ENCODE measurements at regions not wholly inside any gene's neighbourhood (a gene's known extent, or its start where the extent isn't known, plus 50 kb on each side); places are given as distances from the start of the nearest gene placed in this dataset.

DNA sequence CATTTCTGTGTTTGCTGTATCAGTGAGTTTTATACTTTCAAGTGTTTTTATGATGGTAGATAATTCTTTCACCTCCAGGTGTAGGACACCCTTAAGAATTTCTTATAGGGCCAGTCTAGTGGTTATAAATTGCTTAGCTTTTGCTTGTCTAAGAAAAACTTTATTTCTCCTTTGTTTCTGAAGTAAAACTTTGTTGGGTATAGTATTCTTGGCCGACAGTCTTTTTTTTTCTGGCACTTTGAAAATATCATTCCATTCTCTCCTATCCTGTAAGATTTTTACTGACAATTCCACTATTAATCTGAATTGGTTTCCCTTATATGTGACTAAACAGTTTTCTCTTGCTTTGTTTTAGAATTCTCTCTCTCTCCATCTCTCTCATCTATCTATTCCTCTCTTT lies 118.7 kb upstream of the LRRTM4 start:
- no peak for DNase-seq
- TF ChIP-seq, protein P1, sequence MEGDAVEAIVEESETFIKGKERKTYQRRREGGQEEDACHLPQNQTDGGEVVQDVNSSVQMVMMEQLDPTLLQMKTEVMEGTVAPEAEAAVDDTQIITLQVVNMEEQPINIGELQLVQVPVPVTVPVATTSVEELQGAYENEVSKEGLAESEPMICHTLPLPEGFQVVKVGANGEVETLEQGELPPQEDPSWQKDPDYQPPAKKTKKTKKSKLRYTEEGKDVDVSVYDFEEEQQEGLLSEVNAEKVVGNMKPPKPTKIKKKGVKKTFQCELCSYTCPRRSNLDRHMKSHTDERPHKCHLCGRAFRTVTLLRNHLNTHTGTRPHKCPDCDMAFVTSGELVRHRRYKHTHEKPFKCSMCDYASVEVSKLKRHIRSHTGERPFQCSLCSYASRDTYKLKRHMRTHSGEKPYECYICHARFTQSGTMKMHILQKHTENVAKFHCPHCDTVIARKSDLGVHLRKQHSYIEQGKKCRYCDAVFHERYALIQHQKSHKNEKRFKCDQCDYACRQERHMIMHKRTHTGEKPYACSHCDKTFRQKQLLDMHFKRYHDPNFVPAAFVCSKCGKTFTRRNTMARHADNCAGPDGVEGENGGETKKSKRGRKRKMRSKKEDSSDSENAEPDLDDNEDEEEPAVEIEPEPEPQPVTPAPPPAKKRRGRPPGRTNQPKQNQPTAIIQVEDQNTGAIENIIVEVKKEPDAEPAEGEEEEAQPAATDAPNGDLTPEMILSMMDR (IDR thresholded peaks at IDR 0.05): no peak
- Histone ChIP-seq H3K9ac (ENCODE audit: insufficient read depth, low read length, poor library complexity, severe bottlenecking) (no peak overlapping the region), H3K36me3 (replicated peaks in 1 of 2; ENCODE audit: control insufficient read depth in 1 of 2, insufficient read depth in 2 of 2, low read length in 2 of 2) (no peaks in the 10 kb centered on the region), H3K27ac (ENCODE audit: low read depth in 1 of 2, low read length in 2 of 2) (no peak overlapping the region), H3K4me2 (replicated peaks; ENCODE audit: extremely low read depth, low read length, poor library complexity, severe bottlenecking) (no peak overlapping the region), H3K9me3 (replicated peaks in 1 of 2; ENCODE audit: control insufficient read depth in 1 of 2, insufficient read depth in 1 of 2, low read length in 2 of 2) (peaks cover 10 to 18% of the 10 kb centered on the region in 2 donors), H3K4me3 (replicated peaks in 1 of 3; ENCODE audit: low read depth in 2 of 3, low read length in 3 of 3) (no peak overlapping the region), H3K27me3 (ENCODE audit: control insufficient read depth in 2 of 2, insufficient read depth in 2 of 2, low read length in 2 of 2) (no peaks in the 10 kb centered on the region), H4K20me1 (ENCODE audit: insufficient read depth, low read length) (no peaks in the 10 kb centered on the region), H2AFZ (ENCODE audit: insufficient read depth, low read depth, low read length, poor library complexity, severe bottlenecking) (no peak overlapping the region), H3K79me2 (ENCODE audit: insufficient read depth, low read length) (no peaks in the 10 kb centered on the region), H3K4me1 (ENCODE audit: control insufficient read depth in 1 of 2, insufficient read depth in 2 of 2, low read length in 2 of 2) (no peaks in the 10 kb centered on the region)
- Mint-ChIP-seq H3K27me3 (ENCODE audit: low read depth in 3 of 3) (no peaks in the 10 kb centered on the region), H3K4me1 (no peaks in the 10 kb centered on the region), H3K27ac (no peak overlapping the region), H3K9me3 (peaks cover 4 to 24% (median 12%) of the 10 kb centered on the region in 7 donors), H3K36me3 (no peaks in the 10 kb centered on the region), H3K4me3 (no peak overlapping the region)
- intact Hi-C loops (cut with micrococcal nuclease): no loop called here
- no CpG with 5 or more reads among the region's 1 CpG for WGBS (ENCODE audit: insufficient coverage)

DNA sequence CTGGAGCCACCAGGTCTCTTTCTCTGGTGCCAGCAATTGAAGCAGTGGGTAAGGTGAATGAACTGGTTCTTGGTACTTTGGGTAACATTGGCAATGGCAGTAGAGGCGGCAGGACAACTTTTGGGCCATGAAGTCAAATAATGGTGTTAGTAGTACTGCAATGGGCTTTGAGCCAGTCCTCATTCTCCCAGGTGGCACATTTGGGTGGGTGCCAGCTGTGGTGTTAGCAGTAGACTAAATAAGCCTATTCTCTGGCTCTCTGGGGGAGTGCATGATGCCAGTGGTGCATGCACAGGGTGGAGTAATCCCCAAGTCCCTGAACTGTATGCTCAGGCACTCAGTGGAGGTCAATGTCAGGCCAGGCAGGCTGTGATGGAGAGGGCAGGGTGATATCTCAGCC lies 120.2 kb upstream of the LRRTM4 start:
- TF ChIP-seq, protein P1 (IDR thresholded peaks at IDR 0.05): no peak
- H3K4me3 Mint-ChIP-seq: no peak overlapping the region
- peak in 1 of 3 donors; percentile 2 for DNase-seq
- no peaks in the 10 kb centered on the region for H3K36me3 Mint-ChIP-seq
- H4K20me1 ChIP-seq (ENCODE audit: insufficient read depth, low read length): no peaks in the 10 kb centered on the region
- H3K27me3 ChIP-seq (ENCODE audit: control insufficient read depth in 2 of 2, insufficient read depth in 2 of 2, low read length in 2 of 2): no peaks in the 10 kb centered on the region
- no peak overlapping the region for H3K27ac Mint-ChIP-seq
- H3K9ac ChIP-seq (ENCODE audit: insufficient read depth, low read length, poor library complexity, severe bottlenecking): no peak overlapping the region
- H3K4me1 Mint-ChIP-seq: no peaks in the 10 kb centered on the region
- H3K27me3 Mint-ChIP-seq (ENCODE audit: low read depth in 3 of 3): no peaks in the 10 kb centered on the region
- H2AFZ ChIP-seq (ENCODE audit: insufficient read depth, low read depth, low read length, poor library complexity, severe bottlenecking): no peak overlapping the region
- peaks cover 10 to 18% of the 10 kb centered on the region in 2 donors for H3K9me3 ChIP-seq (replicated peaks in 1 of 2; ENCODE audit: control insufficient read depth in 1 of 2, insufficient read depth in 1 of 2, low read length in 2 of 2)
- no peak overlapping the region for H3K27ac ChIP-seq (ENCODE audit: low read depth in 1 of 2, low read length in 2 of 2)
- no peaks in the 10 kb centered on the region for H3K4me1 ChIP-seq (ENCODE audit: control insufficient read depth in 1 of 2, insufficient read depth in 2 of 2, low read length in 2 of 2)
- whole genome bisulfite sequencing (ENCODE audit: insufficient coverage): 36% methylated on average over 1 of the region's 1 CpG
- H3K79me2 ChIP-seq (ENCODE audit: insufficient read depth, low read length): no peaks in the 10 kb centered on the region
- no peak overlapping the region for H3K4me2 ChIP-seq (replicated peaks; ENCODE audit: extremely low read depth, low read length, poor library complexity, severe bottlenecking)
- H3K4me3 ChIP-seq (replicated peaks in 1 of 3; ENCODE audit: low read depth in 2 of 3, low read length in 3 of 3): no peak overlapping the region
- peaks cover 4 to 24% (median 12%) of the 10 kb centered on the region in 7 donors for H3K9me3 Mint-ChIP-seq
- intact Hi-C loops (cut with micrococcal nuclease): no loop called here
- no peaks in the 10 kb centered on the region for H3K36me3 ChIP-seq (replicated peaks in 1 of 2; ENCODE audit: control insufficient read depth in 1 of 2, insufficient read depth in 2 of 2, low read length in 2 of 2)

All from CD14-positive monocyte (primary cell).